ENCODE measurements at regions not wholly inside any gene's neighbourhood (a gene's known extent, or its start where the extent isn't known, plus 50 kb on each side); places are given as distances from the start of the nearest gene placed in this dataset.
"Not testable (repeated sequence)": the region's sequence is repeated elsewhere in the genome, so short reads cannot be mapped to it uniquely, and the experiment has no call there.

DNA sequence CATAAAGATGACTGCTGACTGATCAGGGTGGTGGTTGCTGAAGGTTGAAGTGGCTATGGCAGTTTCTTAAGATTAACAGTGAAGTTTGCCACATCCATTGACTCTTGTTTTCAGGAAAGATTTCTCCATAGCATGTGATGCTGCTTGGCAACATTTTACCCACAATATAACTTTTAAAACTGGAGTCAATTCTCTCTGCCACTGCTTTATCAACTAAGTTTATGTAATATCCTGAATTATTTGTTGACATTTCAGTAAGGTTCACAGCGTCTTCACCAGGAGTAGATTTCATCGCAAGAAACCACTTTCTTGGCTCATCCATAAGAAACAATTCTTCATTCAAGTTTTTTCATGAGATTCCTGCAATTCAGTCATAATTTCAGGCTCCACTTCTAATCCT, 166.5 kb upstream of the SPRY1 start:
- no peak overlapping the region for H3K27ac Mint-ChIP-seq
- no peak for ATAC-seq (replicated peaks in 1 of 4)
- no peaks in the 10 kb centered on the region for H3K9me3 Mint-ChIP-seq
- Histone ChIP-seq H3K27ac (ENCODE audit: low read length) (no peak overlapping the region), H3K27me3 (replicated peaks in 1 of 2; ENCODE audit: control insufficient read depth in 2 of 2, extremely low read depth in 1 of 2, insufficient read depth in 2 of 2, low read length in 1 of 2) (no peaks in the 10 kb centered on the region), H3K4me3 (ENCODE audit: control insufficient read depth in 1 of 2, extremely low read depth in 1 of 2, low read length in 1 of 2) (no peak overlapping the region), H3K9me3 (no peaks in the 10 kb centered on the region), H3K4me1 (ENCODE audit: control insufficient read depth in 1 of 2, extremely low read depth in 1 of 2, insufficient read depth in 2 of 2, low read length in 2 of 2) (no peaks in the 10 kb centered on the region), H3K36me3 (ENCODE audit: control insufficient read depth in 2 of 2, extremely low read depth in 1 of 2, insufficient read depth in 1 of 2, low read length in 1 of 2) (no peaks in the 10 kb centered on the region)
- CTCF ChIA-PET, result no interaction called here
- POLR2A ChIA-PET, result no interaction called here
- H3K27me3 Mint-ChIP-seq, result no peaks in the 10 kb centered on the region
- no peak overlapping the region for H3K4me3 Mint-ChIP-seq
- DNase-seq, result no peak
- WGBS (ENCODE audit: insufficient coverage), result no CpG with 5 or more reads among the region's 2 CpGs
- peaks cover 55% of the 10 kb centered on the region for H3K36me3 Mint-ChIP-seq
- no peaks in the 10 kb centered on the region for H3K4me1 Mint-ChIP-seq

DNA sequence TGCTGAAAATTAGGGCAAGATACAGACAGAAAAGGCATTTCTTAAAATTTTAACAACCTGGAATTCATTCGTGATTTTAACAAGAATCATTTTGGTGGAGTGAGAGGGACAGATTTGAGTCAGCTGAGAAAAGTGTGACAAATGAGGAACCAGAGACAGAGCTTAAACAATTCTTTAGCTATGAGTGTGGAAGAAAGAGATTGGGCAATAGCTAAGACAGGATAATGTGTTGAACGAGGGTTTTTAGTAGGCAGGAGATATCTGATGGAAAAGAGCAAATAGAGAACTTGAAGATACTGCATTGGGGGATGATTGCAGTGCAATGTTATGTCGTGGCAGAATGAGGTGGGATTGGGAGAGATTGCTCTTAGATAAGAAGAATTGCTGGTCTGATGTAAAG, 164.2 kb upstream of the SPRY1 start:
- no peak overlapping the region for H3K27ac ChIP-seq (ENCODE audit: low read length)
- H3K9me3 Mint-ChIP-seq, result no peaks in the 10 kb centered on the region
- no peak for DNase-seq
- no peak for ATAC-seq (replicated peaks in 1 of 4)
- H3K27me3 ChIP-seq (replicated peaks in 1 of 2; ENCODE audit: control insufficient read depth in 2 of 2, extremely low read depth in 1 of 2, insufficient read depth in 2 of 2, low read length in 1 of 2), result no peaks in the 10 kb centered on the region
- ChIA-PET POLR2A (no interaction called here), CTCF (no interaction called here)
- no peaks in the 10 kb centered on the region for H3K36me3 ChIP-seq (ENCODE audit: control insufficient read depth in 2 of 2, extremely low read depth in 1 of 2, insufficient read depth in 1 of 2, low read length in 1 of 2)
- no peak overlapping the region for H3K4me3 Mint-ChIP-seq
- 31% methylated on average over 1 of the region's 3 CpGs for WGBS (ENCODE audit: insufficient coverage)
- H3K36me3 Mint-ChIP-seq, result peaks cover 55% of the 10 kb centered on the region
- H3K4me1 ChIP-seq (ENCODE audit: control insufficient read depth in 1 of 2, extremely low read depth in 1 of 2, insufficient read depth in 2 of 2, low read length in 2 of 2), result no peaks in the 10 kb centered on the region
- H3K27ac Mint-ChIP-seq, result no peak overlapping the region
- no peaks in the 10 kb centered on the region for H3K27me3 Mint-ChIP-seq
- no peaks in the 10 kb centered on the region for H3K9me3 ChIP-seq
- H3K4me3 ChIP-seq (ENCODE audit: control insufficient read depth in 1 of 2, extremely low read depth in 1 of 2, low read length in 1 of 2), result no peak overlapping the region
- H3K4me1 Mint-ChIP-seq, result no peaks in the 10 kb centered on the region

DNA sequence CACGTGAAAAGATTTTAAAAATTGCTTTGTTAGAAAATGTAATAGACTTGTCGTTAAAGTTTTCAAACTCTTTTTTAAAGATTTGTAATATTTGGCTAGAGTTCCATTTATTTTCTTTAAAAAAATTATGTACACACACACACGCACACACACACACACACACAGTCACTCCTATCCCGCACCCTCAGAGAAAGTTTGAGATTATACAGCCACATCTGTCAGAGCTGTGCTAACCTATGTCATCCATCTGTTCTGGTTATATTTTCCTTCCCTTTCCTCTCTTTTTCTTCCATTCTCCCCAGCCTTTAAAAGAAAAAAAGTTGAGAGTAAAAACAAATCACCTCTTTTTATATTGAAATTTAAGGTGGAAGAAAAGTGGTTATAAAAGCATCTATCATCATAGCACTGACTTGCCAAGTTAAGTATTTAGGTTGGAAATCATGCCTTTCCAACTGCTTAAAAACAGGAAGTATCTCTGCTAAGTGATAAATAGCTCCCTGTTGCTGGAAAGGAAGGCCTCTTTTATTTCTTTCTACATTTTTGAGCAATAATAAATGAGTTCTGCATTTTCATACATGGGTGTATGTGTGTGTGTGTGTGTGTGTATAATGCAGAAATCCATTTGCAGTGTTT, 163.3 kb upstream of the SPRY1 start:
- Histone ChIP-seq H3K27ac (ENCODE audit: low read length) (no peak overlapping the region), H3K4me3 (ENCODE audit: control insufficient read depth in 1 of 2, extremely low read depth in 1 of 2, low read length in 1 of 2) (no peak overlapping the region), H3K9me3 (no peaks in the 10 kb centered on the region), H3K27me3 (replicated peaks in 1 of 2; ENCODE audit: control insufficient read depth in 2 of 2, extremely low read depth in 1 of 2, insufficient read depth in 2 of 2, low read length in 1 of 2) (no peaks in the 10 kb centered on the region), H3K4me1 (ENCODE audit: control insufficient read depth in 1 of 2, extremely low read depth in 1 of 2, insufficient read depth in 2 of 2, low read length in 2 of 2) (no peaks in the 10 kb centered on the region), H3K36me3 (ENCODE audit: control insufficient read depth in 2 of 2, extremely low read depth in 1 of 2, insufficient read depth in 1 of 2, low read length in 1 of 2) (peaks cover 0 to 5% of the 10 kb centered on the region in 2 donors)
- Mint-ChIP-seq H3K9me3 (no peaks in the 10 kb centered on the region), H3K4me1 (no peaks in the 10 kb centered on the region), H3K27ac (no peak overlapping the region), H3K4me3 (no peak overlapping the region), H3K27me3 (no peaks in the 10 kb centered on the region), H3K36me3 (peaks cover 51% of the 10 kb centered on the region)
- DNase-seq, result no peak
- POLR2A ChIA-PET, result no interaction called here
- WGBS (ENCODE audit: insufficient coverage), result 80% methylated on average over 1 of the region's 4 CpGs
- ATAC-seq (replicated peaks in 1 of 4), result no peak
- CTCF ChIA-PET, result no interaction called here

DNA sequence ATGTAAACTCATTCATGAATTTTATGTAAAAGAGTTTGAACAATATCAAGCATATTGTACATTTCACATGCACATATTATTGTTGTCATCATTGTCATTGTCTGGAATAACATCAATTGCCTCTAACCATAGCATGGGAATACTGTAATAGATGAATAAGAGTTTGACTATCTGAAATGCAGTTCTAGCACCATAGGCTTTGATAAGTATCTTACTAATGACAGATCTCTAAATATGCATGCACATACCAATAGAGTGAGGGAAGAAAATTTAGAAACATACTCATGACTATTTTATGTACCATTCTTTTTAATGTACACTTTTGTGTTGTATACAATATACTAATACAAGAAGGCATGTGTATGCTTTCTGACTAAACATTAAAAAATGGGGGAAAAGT, 161.6 kb upstream of the SPRY1 start:
- no peaks in the 10 kb centered on the region for H3K4me1 ChIP-seq (ENCODE audit: control insufficient read depth in 1 of 2, extremely low read depth in 1 of 2, insufficient read depth in 2 of 2, low read length in 2 of 2)
- H3K27ac Mint-ChIP-seq, result no peak overlapping the region
- ATAC-seq (replicated peaks in 1 of 4) (no peak), DNase-seq (no peak)
- H3K4me1 Mint-ChIP-seq, result no peaks in the 10 kb centered on the region
- no peaks in the 10 kb centered on the region for H3K27me3 ChIP-seq (replicated peaks in 1 of 2; ENCODE audit: control insufficient read depth in 2 of 2, extremely low read depth in 1 of 2, insufficient read depth in 2 of 2, low read length in 1 of 2)
- ChIA-PET CTCF (no interaction called here), POLR2A (no interaction called here)
- H3K36me3 ChIP-seq (ENCODE audit: control insufficient read depth in 2 of 2, extremely low read depth in 1 of 2, insufficient read depth in 1 of 2, low read length in 1 of 2), result peaks cover 0 to 5% of the 10 kb centered on the region in 2 donors
- no peaks in the 10 kb centered on the region for H3K27me3 Mint-ChIP-seq
- no peaks in the 10 kb centered on the region for H3K9me3 ChIP-seq
- peaks cover 0 to 9% (median 4%) of the 10 kb centered on the region in 3 donors for H3K9me3 Mint-ChIP-seq
- no peak overlapping the region for H3K4me3 Mint-ChIP-seq
- H3K27ac ChIP-seq (ENCODE audit: low read length), result no peak overlapping the region
- H3K4me3 ChIP-seq (ENCODE audit: control insufficient read depth in 1 of 2, extremely low read depth in 1 of 2, low read length in 1 of 2), result no peak overlapping the region
- H3K36me3 Mint-ChIP-seq, result peaks cover 41% of the 10 kb centered on the region

DNA sequence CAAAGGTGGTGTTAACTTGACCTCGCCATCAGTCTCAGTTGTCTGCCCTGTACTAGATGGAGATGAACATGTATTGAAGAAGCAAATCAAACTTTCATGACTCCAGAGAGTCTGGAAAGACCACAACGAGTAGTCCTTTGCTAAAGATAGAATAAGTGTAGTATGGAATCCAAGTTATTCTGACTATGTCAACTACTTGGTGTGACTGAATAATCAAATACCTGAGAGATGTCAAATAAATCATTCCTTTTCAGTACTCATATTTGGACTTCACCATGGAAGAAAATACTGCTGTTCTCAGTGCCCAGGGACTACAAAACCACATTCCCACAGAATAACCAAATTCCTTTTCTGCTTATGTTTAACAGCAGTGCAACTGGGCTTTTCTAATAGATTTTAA, 161.2 kb upstream of the SPRY1 start:
- 100% methylated on average over 1 of the region's 2 CpGs for WGBS (ENCODE audit: insufficient coverage)
- CTCF ChIA-PET, result no interaction called here

DNA sequence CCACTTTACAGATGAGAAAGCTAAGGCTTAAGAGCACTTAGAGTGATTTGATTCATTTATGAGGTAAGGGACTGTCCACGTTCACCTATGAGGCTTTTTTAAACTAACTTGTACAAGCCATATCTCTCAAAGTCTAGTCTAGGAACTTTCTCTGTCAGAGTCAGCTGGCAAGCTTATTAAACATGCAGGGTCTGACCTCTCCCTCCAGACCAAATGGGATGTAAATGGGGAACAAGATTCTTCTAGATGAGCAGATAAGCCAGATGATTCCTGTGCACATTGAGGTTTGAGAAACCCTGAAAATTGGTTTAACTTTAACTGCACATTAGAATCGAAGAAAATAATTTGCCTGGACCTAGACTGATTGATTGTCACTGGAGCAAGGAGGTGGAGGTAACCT, 160.0 kb upstream of the SPRY1 start:
- Mint-ChIP-seq H3K9me3 (peaks cover 8 to 18% (median 12%) of the 10 kb centered on the region in 3 donors), H3K27me3 (no peaks in the 10 kb centered on the region), H3K4me3 (no peak overlapping the region), H3K27ac (no peak overlapping the region), H3K36me3 (peaks cover 30% of the 10 kb centered on the region), H3K4me1 (no peaks in the 10 kb centered on the region)
- H3K27me3 ChIP-seq (replicated peaks in 1 of 2; ENCODE audit: control insufficient read depth in 2 of 2, extremely low read depth in 1 of 2, insufficient read depth in 2 of 2, low read length in 1 of 2), result no peaks in the 10 kb centered on the region
- H3K4me1 ChIP-seq (ENCODE audit: control insufficient read depth in 1 of 2, extremely low read depth in 1 of 2, insufficient read depth in 2 of 2, low read length in 2 of 2), result no peaks in the 10 kb centered on the region
- ChIA-PET POLR2A (no interaction called here), CTCF (interaction anchor here in 1 of 2 donors (0.7 kb wide), 1 partner anchor 160 kb away, joined by 3 read pairs; no protein-coding TSS in a partner anchor)
- H3K4me3 ChIP-seq (ENCODE audit: control insufficient read depth in 1 of 2, extremely low read depth in 1 of 2, low read length in 1 of 2), result no peak overlapping the region
- H3K27ac ChIP-seq (ENCODE audit: low read length), result no peak overlapping the region
- peaks cover 0 to 5% of the 10 kb centered on the region in 2 donors for H3K36me3 ChIP-seq (ENCODE audit: control insufficient read depth in 2 of 2, extremely low read depth in 1 of 2, insufficient read depth in 1 of 2, low read length in 1 of 2)
- no peaks in the 10 kb centered on the region for H3K9me3 ChIP-seq
- no CpG with 5 or more reads among the region's 2 CpGs for WGBS (ENCODE audit: insufficient coverage)
- no peak for ATAC-seq (replicated peaks in 1 of 4)
- DNase-seq, result no peak

More for the DNA sequence above, 161.2 kb upstream of the SPRY1 start:
- Histone ChIP-seq H3K36me3 (ENCODE audit: control insufficient read depth in 2 of 2, extremely low read depth in 1 of 2, insufficient read depth in 1 of 2, low read length in 1 of 2) (peaks cover 0 to 5% of the 10 kb centered on the region in 2 donors), H3K9me3 (no peaks in the 10 kb centered on the region), H3K27ac (ENCODE audit: low read length) (no peak overlapping the region), H3K4me3 (ENCODE audit: control insufficient read depth in 1 of 2, extremely low read depth in 1 of 2, low read length in 1 of 2) (no peak overlapping the region), H3K27me3 (replicated peaks in 1 of 2; ENCODE audit: control insufficient read depth in 2 of 2, extremely low read depth in 1 of 2, insufficient read depth in 2 of 2, low read length in 1 of 2) (no peaks in the 10 kb centered on the region), H3K4me1 (ENCODE audit: control insufficient read depth in 1 of 2, extremely low read depth in 1 of 2, insufficient read depth in 2 of 2, low read length in 2 of 2) (no peaks in the 10 kb centered on the region)
- POLR2A ChIA-PET, result no interaction called here
- ATAC-seq (replicated peaks in 1 of 4) (no peak), DNase-seq (no peak)
- Mint-ChIP-seq H3K27ac (no peak overlapping the region), H3K4me1 (no peaks in the 10 kb centered on the region), H3K4me3 (no peak overlapping the region), H3K36me3 (peaks cover 37% of the 10 kb centered on the region), H3K27me3 (no peaks in the 10 kb centered on the region), H3K9me3 (peaks cover 3 to 14% (median 8%) of the 10 kb centered on the region in 3 donors)

DNA sequence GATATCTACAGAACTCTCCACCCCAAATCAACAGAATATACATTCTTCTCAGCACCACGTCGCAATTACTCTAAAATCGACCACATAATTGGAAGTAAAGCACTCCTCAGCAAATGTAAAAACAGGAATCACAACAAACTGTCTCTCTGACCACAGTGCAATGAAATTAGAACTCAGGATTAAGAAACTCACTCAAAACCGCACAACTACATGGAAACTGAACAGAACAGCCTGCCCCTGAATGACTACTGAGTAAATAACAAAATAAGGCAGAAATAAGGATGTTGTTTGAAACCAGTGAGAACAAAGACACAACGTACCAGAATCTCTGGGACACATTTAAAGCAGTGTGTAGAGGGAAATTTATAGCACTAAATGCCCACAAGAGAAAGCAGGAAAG, 156.3 kb upstream of the SPRY1 start:
- Mint-ChIP-seq H3K9me3 (peaks cover 11 to 21% (median 20%) of the 10 kb centered on the region in 3 donors), H3K36me3 (peaks cover 16% of the 10 kb centered on the region)
- H3K4me3 ChIP-seq (ENCODE audit: control insufficient read depth in 1 of 2, extremely low read depth in 1 of 2, low read length in 1 of 2); H3K4me1 Mint-ChIP-seq; ATAC-seq (replicated peaks in 1 of 4); POLR2A ChIA-PET; H3K27me3 ChIP-seq (replicated peaks in 1 of 2; ENCODE audit: control insufficient read depth in 2 of 2, extremely low read depth in 1 of 2, insufficient read depth in 2 of 2, low read length in 1 of 2); H3K27ac ChIP-seq (ENCODE audit: low read length); CTCF ChIA-PET; H3K4me1 ChIP-seq (ENCODE audit: control insufficient read depth in 1 of 2, extremely low read depth in 1 of 2, insufficient read depth in 2 of 2, low read length in 2 of 2); H3K36me3 ChIP-seq (ENCODE audit: control insufficient read depth in 2 of 2, extremely low read depth in 1 of 2, insufficient read depth in 1 of 2, low read length in 1 of 2); H3K27me3 Mint-ChIP-seq; DNase-seq; H3K4me3 Mint-ChIP-seq; H3K27ac Mint-ChIP-seq; H3K9me3 ChIP-seq: not testable (repeated sequence)
- 94% methylated on average over 3 of the region's 5 CpGs for WGBS (ENCODE audit: insufficient coverage)

Data from T-cell (primary cell).